ENCODE measurements at regions not wholly inside any gene's neighbourhood (a gene's known extent, or its start where the extent isn't known, plus 50 kb on each side); places are given as distances from the start of the nearest gene placed in this dataset.

GRCh38 chr2:185347445-185347844 is 391.2 kb upstream of the FSIP2 start:
- no peaks in the 10 kb centered on the region for H3K36me3 Mint-ChIP-seq (ENCODE audit: low read depth)
- no peaks in the 10 kb centered on the region for H3K27me3 Mint-ChIP-seq (ENCODE audit: insufficient read depth)
- TF ChIP-seq CTCF (IDR thresholded peaks at IDR 0.05), result no peak

GRCh38 chr2:185360776-185361175 is 377.8 kb upstream of the FSIP2 start:
- no peak for TF ChIP-seq CTCF (IDR thresholded peaks at IDR 0.05)
- no peak overlapping the region for H3K4me3 Mint-ChIP-seq
- no peaks in the 10 kb centered on the region for H3K27me3 Mint-ChIP-seq (ENCODE audit: insufficient read depth)
- peaks cover 31% of the 10 kb centered on the region for H3K9me3 Mint-ChIP-seq
- H3K4me1 Mint-ChIP-seq (ENCODE audit: low read depth), result no peaks in the 10 kb centered on the region
- H3K36me3 Mint-ChIP-seq (ENCODE audit: low read depth), result no peaks in the 10 kb centered on the region
- no peak overlapping the region for H3K27ac Mint-ChIP-seq
- DNase-seq, result no peak

More at GRCh38 chr2:185347445-185347844, 391.2 kb upstream of the FSIP2 start:
- no peak for DNase-seq
- H3K27ac Mint-ChIP-seq, result no peak overlapping the region
- no peaks in the 10 kb centered on the region for H3K4me1 Mint-ChIP-seq (ENCODE audit: low read depth)
- H3K9me3 Mint-ChIP-seq, result peaks cover 24% of the 10 kb centered on the region
- H3K4me3 Mint-ChIP-seq, result no peak overlapping the region

DNA sequence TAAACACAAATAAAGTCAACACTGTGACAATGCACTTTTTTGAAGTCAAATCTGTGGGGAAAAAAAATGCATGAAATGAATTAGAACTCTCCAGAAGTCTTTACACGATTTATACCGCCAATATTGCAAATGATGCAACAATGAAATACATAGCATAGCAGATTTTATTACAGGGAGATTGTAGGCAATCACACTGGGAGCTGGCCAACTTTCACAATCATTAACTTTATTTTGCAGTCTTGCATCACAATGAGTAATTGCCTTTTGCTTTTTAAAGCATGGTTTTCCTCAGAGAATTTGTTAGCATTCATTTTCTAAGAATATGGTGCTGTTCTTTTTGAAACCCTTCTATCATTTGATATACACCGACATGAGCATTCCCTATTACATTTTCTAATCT is 366.4 kb upstream of the FSIP2 start:
- no peak overlapping the region for H3K4me3 Mint-ChIP-seq
- no peak for TF ChIP-seq CTCF (IDR thresholded peaks at IDR 0.05)
- no peaks in the 10 kb centered on the region for H3K27me3 Mint-ChIP-seq (ENCODE audit: insufficient read depth)
- H3K4me1 Mint-ChIP-seq (ENCODE audit: low read depth), result no peaks in the 10 kb centered on the region
- H3K27ac Mint-ChIP-seq, result no peak overlapping the region
- peaks cover 14% of the 10 kb centered on the region for H3K9me3 Mint-ChIP-seq
- H3K36me3 Mint-ChIP-seq (ENCODE audit: low read depth), result 0 out of 2 replicates have a peak, but pooled peaks cover under 1% of the 10 kb centered on the region
- DNase-seq, result no peak

DNA sequence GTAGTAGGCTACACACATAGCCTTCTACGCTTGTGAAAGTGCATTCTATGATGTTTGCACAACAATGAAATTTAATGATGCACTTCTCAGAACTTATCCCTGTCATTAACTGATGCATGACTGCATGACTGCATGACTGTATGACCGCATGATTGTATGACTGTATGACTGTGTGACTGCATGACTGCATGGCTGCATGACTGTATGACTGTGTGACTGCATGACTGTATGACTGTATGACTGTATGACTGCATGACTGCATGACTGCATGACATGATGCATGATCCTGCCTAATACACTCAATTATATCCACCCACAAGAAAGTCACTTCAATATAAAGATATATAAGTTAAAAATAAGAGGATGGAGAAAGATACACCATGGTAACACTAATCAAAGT is 365.4 kb upstream of the FSIP2 start:
- Mint-ChIP-seq H3K9me3 (peaks cover 24% of the 10 kb centered on the region), H3K4me3 (no peak overlapping the region), H3K27me3 (ENCODE audit: insufficient read depth) (no peaks in the 10 kb centered on the region)

DNA sequence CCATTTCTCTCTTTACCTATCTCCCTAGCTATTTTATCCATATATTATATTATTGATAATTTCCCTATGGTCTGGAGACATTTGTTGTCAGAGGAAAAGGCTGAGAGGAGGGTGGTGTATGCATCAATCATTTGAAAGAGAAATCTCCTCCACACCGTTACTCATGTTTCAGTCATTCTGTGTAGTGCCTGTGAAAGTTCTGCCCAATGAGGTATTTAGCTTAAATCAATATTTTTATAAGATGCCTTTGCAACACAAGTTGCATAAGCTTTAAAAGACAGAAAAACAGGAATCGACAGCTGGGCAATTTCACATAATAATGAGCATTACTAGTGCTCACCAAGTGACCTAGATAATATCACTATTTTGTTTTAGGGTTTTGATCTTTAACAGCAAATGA is 363.7 kb upstream of the FSIP2 start:
- Mint-ChIP-seq H3K4me3 (no peak overlapping the region), H3K9me3 (peaks cover 37% of the 10 kb centered on the region), H3K36me3 (ENCODE audit: low read depth) (peaks cover 8% of the 10 kb centered on the region; the same call in 1 of the 2 replicates), H3K27me3 (ENCODE audit: insufficient read depth) (no peaks in the 10 kb centered on the region), H3K27ac (no peak overlapping the region), H3K4me1 (ENCODE audit: low read depth) (no peaks in the 10 kb centered on the region)
- no peak for DNase-seq
- no peak for TF ChIP-seq CTCF (IDR thresholded peaks at IDR 0.05)

More for the DNA sequence above, 365.4 kb upstream of the FSIP2 start:
- no peak for TF ChIP-seq CTCF (IDR thresholded peaks at IDR 0.05)
- H3K36me3 Mint-ChIP-seq (ENCODE audit: low read depth), result 0 out of 2 replicates have a peak, but pooled peaks cover 8% of the 10 kb centered on the region
- H3K4me1 Mint-ChIP-seq (ENCODE audit: low read depth), result no peaks in the 10 kb centered on the region
- no peak overlapping the region for H3K27ac Mint-ChIP-seq
- DNase-seq, result no peak

- Mint-ChIP-seq H3K36me3 (ENCODE audit: low read depth) (peaks cover 8% of the 10 kb centered on the region; the same call in 1 of the 2 replicates), H3K27ac (no peak overlapping the region), H3K4me1 (ENCODE audit: low read depth) (no peaks in the 10 kb centered on the region), H3K4me3 (no peak overlapping the region), H3K27me3 (ENCODE audit: insufficient read depth) (no peaks in the 10 kb centered on the region), H3K9me3 (peaks cover 33% of the 10 kb centered on the region)
- DNase-seq, result no peak
- no peak for TF ChIP-seq CTCF (IDR thresholded peaks at IDR 0.05)
Measured at GRCh38 chr2:185375731-185376130, 362.9 kb upstream of the FSIP2 start.

Measured in HFFc6 (cell line).